K562 (cell line): ENCODE measurements at regions not wholly inside any gene's neighbourhood (a gene's known extent, or its start where the extent isn't known, plus 50 kb on each side); places are given as distances from the start of the nearest gene placed in this dataset.

Source experiments
- CHD4 ChIP-seq: fragments of 200-600 bp; sonication (generic); IDR thresholded peaks from 3 replicates; pipeline ENCODE4 v1.6.1; 2012; ENCODE audit warnings: low read depth, mild to moderate bottlenecking, mixed read lengths, low read length, inconsistent platforms; ENCODE audit not compliant: insufficient read depth, insufficient replicate concordance, poor library complexity, severe bottlenecking
- HCFC1 ChIP-seq: IDR thresholded peaks from 2 replicates; pipeline ENCODE4 v1.6.1; 2012; ENCODE audit warnings: low read depth, low read length, improper control_type of control experiment
- MTA2 ChIP-seq: fragments of 450-650 bp; IDR thresholded peaks from 2 replicates; pipeline ENCODE4 v1.6.1; 2016; ENCODE audit warnings: low read depth
- POLR2A ChIP-seq: fragments of 450-650 bp; conservative IDR thresholded peaks from 2 replicates; pipeline ENCODE4 v1.6.1; 2016
- RAD21 ChIP-seq, 2 experiments: fragments of 250-450 bp in 1 of 2; fragments of 450-650 bp in 1 of 2; sonication (Bioruptor Pico) in 1 of 2; formaldehyde crosslinking in 1 of 2; IDR thresholded peaks in 1 of 2; conservative IDR thresholded peaks in 1 of 2; 2 replicates each; pipeline versions ENCODE4 v1.4.0 to v1.8.0; 2020 to 2022; ENCODE audit warnings: mild to moderate bottlenecking in 2 of 2, moderate library complexity in 1 of 2
- SMARCA5 ChIP-seq: fragments of 450-650 bp; IDR thresholded peaks from 2 replicates; pipeline ENCODE4 v1.6.1; 2016
- SP1 ChIP-seq: sonication (generic); formaldehyde crosslinking; IDR thresholded peaks from 2 replicates; pipeline ENCODE4 v1.8.1; 2022; ENCODE audit warnings: mild to moderate bottlenecking, missing genetic modification reagents
- SRSF9 ChIP-seq: fragments of 200-400 bp; formaldehyde crosslinking; IDR thresholded peaks from 2 replicates; pipeline ENCODE4 v1.6.1; 2017; ENCODE audit warnings: low read depth, low read length, borderline replicate concordance
- WHSC1 ChIP-seq: IDR thresholded peaks from one replicate; pipeline ENCODE4 v1.6.1; 2012; ENCODE audit warnings: low read length, control low read depth, inconsistent platforms
- ZNF217 ChIP-seq: sonication (generic); formaldehyde crosslinking; IDR thresholded peaks from 2 replicates; pipeline ENCODE4 v1.8.0; 2022; ENCODE audit warnings: mild to moderate bottlenecking, missing genetic modification reagents
- ZNF785 ChIP-seq: fragments of 250-450 bp; sonication (Bioruptor Pico); IDR thresholded peaks from 2 replicates; pipeline ENCODE4 v1.4.0; 2020; ENCODE audit warnings: mild to moderate bottlenecking
- TF ChIP-seq, protein P1 (sequence below), 3 experiments: IDR thresholded peaks in 2 of 3; conservative IDR thresholded peaks in 1 of 3; 2 replicates each; pipeline ENCODE4 v1.5.1; 2011 to 2012; ENCODE audit warnings: low read length in 3 of 3, mild to moderate bottlenecking in 3 of 3, control low read depth in 2 of 3, improper control_type of control experiment in 1 of 3, inconsistent platforms in 1 of 3, low read depth in 1 of 3, mixed read lengths in 1 of 3, moderate library complexity in 1 of 3; ENCODE audit not compliant: insufficient read depth in 2 of 3

DNA sequence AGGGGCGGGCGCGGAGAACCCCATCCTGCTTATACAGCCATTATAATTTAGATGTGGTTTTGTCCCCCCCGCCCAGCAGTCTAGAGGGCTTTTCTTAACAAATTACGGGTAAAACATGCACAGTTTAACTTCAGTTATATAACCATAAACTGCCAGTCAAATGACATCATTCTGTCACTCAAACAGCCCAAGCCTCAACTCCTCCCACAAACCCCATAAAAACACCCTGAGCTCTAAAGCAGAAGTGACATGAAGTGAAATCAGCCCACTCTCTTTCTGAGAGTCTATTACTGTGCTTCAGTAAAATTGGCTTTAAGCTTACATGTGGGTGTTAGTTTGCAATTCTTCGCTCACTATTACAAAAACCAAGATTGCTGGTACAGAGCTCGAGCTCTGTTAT, 705.1 kb upstream of the GCFC2 start:
- TF ChIP-seq WHSC1 (no peak), RAD21 (CRISPR knock-in tag; conservative IDR thresholded peaks at IDR 0.05 in 1 of 2, IDR thresholded peaks at IDR 0.05 in 1 of 2) (no peak), MTA2 (no peak), SMARCA5 (no peak), ZNF785 (CRISPR knock-in tag) (no peak), SP1 (CRISPR knock-in tag) (no peak), POLR2A (no peak), HCFC1 (no peak), CHD4 (no peak), ZNF217 (CRISPR knock-in tag) (no peak), SRSF9 (no peak)
- TF ChIP-seq, protein P1, sequence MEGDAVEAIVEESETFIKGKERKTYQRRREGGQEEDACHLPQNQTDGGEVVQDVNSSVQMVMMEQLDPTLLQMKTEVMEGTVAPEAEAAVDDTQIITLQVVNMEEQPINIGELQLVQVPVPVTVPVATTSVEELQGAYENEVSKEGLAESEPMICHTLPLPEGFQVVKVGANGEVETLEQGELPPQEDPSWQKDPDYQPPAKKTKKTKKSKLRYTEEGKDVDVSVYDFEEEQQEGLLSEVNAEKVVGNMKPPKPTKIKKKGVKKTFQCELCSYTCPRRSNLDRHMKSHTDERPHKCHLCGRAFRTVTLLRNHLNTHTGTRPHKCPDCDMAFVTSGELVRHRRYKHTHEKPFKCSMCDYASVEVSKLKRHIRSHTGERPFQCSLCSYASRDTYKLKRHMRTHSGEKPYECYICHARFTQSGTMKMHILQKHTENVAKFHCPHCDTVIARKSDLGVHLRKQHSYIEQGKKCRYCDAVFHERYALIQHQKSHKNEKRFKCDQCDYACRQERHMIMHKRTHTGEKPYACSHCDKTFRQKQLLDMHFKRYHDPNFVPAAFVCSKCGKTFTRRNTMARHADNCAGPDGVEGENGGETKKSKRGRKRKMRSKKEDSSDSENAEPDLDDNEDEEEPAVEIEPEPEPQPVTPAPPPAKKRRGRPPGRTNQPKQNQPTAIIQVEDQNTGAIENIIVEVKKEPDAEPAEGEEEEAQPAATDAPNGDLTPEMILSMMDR (IDR thresholded peaks at IDR 0.05 in 2 of 3, conservative IDR thresholded peaks at IDR 0.05 in 1 of 3; ENCODE audit: insufficient read depth in 2 of 3, low read depth in 1 of 3, low read length in 3 of 3), result no peak
